Mucosa of descending colon (tissue), 3 donors: ENCODE measurements at regions not wholly inside any gene's neighbourhood (a gene's known extent, or its start where the extent isn't known, plus 50 kb on each side); places are given as distances from the start of the nearest gene placed in this dataset.

Experiments used
- ATAC-seq: fragments of 200-7000 bp; cut with Tn5 transposase; one replicate; pipeline ENCODE4 v1.9.1; 2020; ENCODE audit warnings: mild to moderate bottlenecking, moderate library complexity
- DNase-seq, 3 donors: peaks; one replicate each; pipeline ENCODE4 v3.0.0-alpha.2; 2020
- H3K36me3 ChIP-seq: fragments of 200-600 bp; one replicate; pipeline ENCODE4 v1.8.0; 2021; ENCODE audit warnings: low read depth, mild to moderate bottlenecking
- H3K4me1 ChIP-seq: fragments of 200-600 bp; one replicate; pipeline ENCODE4 v1.8.0; 2021; ENCODE audit warnings: low read depth, mild to moderate bottlenecking
- H3K4me3 ChIP-seq: fragments of 200-600 bp; one replicate; pipeline ENCODE4 v1.8.0; 2021; ENCODE audit warnings: mild to moderate bottlenecking
- H3K9me3 ChIP-seq: fragments of 200-600 bp; one replicate; pipeline ENCODE4 v1.8.0; 2021; ENCODE audit warnings: mild to moderate bottlenecking
- CTCF ChIP-seq: fragments of 200-600 bp; IDR thresholded peaks from one replicate; pipeline ENCODE4 v1.8.0; 2022; ENCODE audit warnings: antibody characterized with exemption, mild to moderate bottlenecking
- intact Hi-C, 2 donors: fragments of 100-400 bp; cut with DNase I in 1 of 2; cut with micrococcal nuclease in 1 of 2; formaldehyde crosslinking; loops; one replicate each; pipeline versions ENCODE4 v1.11.0 to v1.11.1; 2022; cut with DNase I, micrococcal nuclease
- donor health status: DM: no; HTN: no; CAD: no; lungs with moderate emphysema.
- donor health status: DM: no; HTN: no; CAD: no.
- donor health status: DM: no; HTN: yes; CAD: no.

GRCh38 chr18:71994273-71994672, 549.9 kb downstream of the CBLN2 start:
- Histone ChIP-seq H3K36me3 (no peaks in the 10 kb centered on the region), H3K9me3 (no peaks in the 10 kb centered on the region), H3K4me3 (no peak overlapping the region), H3K4me1 (no peaks in the 10 kb centered on the region)
- intact Hi-C loops = no loop called here
- no peak for TF ChIP-seq CTCF
- DNase-seq = no peak
- no peak for ATAC-seq

DNA sequence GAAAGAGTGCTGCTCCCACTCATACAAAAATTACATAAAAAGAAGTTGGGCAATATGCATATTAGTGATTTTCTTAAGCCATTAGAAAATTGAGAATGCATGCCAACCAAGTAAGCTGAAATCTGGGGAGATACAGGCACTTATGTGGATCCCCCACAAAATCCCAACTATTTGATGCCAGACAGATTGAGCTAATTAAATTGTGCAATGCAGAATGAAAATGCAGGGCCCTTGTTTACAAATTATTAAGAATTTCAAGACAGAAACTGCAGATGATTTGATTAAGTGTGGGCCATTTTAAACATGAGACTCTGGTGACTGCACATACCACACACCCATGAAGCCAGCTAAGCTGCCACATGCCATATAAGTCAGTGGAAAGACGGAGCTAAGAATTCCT, 554.5 kb downstream of the CBLN2 start:
- no peak overlapping the region for H3K4me3 ChIP-seq
- H3K36me3 ChIP-seq = no peaks in the 10 kb centered on the region
- ATAC-seq = no peak
- no peak for DNase-seq
- intact Hi-C loops = no loop called here
- no peaks in the 10 kb centered on the region for H3K9me3 ChIP-seq
- no peak for TF ChIP-seq CTCF
- no peaks in the 10 kb centered on the region for H3K4me1 ChIP-seq

DNA sequence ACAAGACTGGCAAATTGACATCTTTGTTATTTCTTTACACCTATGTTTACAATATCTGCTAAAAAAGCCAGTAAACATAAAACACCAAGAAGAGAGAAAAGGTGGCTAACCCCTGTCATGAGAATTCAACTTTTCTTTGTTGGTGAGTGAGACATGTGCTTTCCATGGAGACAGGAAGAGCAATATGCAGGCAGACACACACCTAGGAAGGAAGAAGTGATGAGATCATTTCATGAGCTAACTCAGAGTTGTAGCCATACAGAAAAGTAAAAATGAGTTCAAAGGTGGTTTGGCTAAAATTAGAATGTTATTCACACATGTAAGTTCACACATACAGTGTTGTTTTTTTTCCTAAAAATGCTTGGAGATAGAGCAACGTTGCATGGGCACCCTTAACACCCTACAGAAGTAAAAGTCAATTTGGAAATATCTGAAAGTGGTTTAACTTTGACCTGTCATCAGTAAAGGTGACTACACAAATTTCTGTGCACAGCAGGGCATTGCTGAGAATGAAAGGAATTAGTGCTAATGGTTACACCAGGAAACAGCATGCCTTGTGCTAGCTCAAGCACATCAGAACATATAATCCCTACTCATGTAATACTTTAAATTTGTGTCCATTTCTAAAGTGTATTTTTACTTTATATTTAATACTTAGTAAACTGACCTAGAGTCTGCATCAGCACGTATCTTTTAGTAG, 557.6 kb downstream of the CBLN2 start:
- intact Hi-C loops = no loop called here
- no peaks in the 10 kb centered on the region for H3K36me3 ChIP-seq
- TF ChIP-seq CTCF = no peak
- H3K4me1 ChIP-seq = no peaks in the 10 kb centered on the region
- no peak overlapping the region for H3K4me3 ChIP-seq
- DNase-seq (no peak), ATAC-seq (no peak)
- no peaks in the 10 kb centered on the region for H3K9me3 ChIP-seq

DNA sequence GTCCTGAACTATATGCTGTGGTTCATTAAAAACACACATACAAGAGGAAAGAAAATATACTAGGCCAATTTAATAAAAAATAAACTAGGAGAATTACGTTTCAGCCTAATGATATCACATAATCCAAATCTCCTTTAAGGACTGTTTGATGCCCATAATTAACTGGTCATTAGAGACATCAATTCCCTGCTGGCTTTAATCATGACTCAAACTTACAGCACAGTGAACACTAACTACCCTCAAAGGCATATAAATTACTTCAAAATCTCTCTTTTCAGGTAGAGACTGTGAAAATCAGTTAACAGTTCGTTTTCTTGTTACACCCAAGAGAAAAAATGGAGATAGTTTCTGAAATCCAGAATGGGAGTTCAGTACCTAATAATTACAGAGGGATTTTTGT, 567.4 kb downstream of the CBLN2 start:
- Histone ChIP-seq H3K36me3 (no peaks in the 10 kb centered on the region), H3K4me1 (no peaks in the 10 kb centered on the region), H3K9me3 (no peaks in the 10 kb centered on the region), H3K4me3 (no peak overlapping the region)
- TF ChIP-seq CTCF = no peak
- ATAC-seq = no peak
- DNase-seq = no peak
- intact Hi-C loops = no loop called here

DNA sequence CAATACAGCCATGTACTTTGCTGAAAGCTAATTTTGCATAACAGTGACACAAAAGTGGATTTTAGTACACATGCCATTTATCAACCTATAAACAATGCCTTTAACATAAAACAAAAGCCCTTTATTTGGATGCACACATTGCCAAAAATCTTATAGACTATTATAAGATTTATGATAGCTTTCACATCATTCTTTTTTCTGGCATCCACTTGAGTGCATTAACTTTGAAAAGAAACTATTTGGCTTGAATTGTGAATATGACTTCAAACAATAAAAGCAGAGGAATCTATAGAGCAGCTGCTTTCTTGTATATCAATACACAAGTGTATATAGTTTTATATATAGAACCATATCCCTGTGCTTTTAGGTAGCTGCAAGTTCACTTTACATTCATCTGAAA, 577.4 kb downstream of the CBLN2 start:
- TF ChIP-seq CTCF = no peak
- Histone ChIP-seq H3K9me3 (peaks cover 5% of the 10 kb centered on the region), H3K4me1 (no peaks in the 10 kb centered on the region), H3K36me3 (no peaks in the 10 kb centered on the region), H3K4me3 (no peak overlapping the region)
- ATAC-seq (no peak), DNase-seq (no peak)
- intact Hi-C loops = no loop called here

DNA sequence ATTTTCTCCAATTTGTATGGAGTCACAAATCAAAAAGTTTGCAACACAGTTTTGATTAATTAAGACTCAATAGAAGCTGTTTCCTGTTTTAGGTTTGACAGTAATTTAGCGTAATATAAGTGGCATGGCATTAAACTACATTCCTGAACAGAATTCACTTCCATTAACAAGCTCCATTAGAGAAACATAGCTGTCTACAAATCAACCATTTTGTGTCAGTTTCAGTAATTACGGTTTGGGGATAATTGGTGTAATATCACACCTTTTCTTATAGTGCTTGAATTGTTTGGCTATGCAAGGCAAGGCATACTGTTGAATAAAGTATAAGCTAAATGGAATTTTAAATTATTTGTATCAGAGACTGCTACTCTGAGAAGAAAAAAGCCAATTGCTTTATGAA, 585.5 kb downstream of the CBLN2 start:
- TF ChIP-seq CTCF = no peak

More for the DNA sequence above, 585.5 kb downstream of the CBLN2 start:
- ATAC-seq (no peak), DNase-seq (no peak)
- no peaks in the 10 kb centered on the region for H3K36me3 ChIP-seq
- H3K9me3 ChIP-seq = no peaks in the 10 kb centered on the region
- no peaks in the 10 kb centered on the region for H3K4me1 ChIP-seq
- H3K4me3 ChIP-seq = no peak overlapping the region
- intact Hi-C loops = no loop called here
